Upper lobe of left lung (tissue), 6 donors: ENCODE measurements at regions not wholly inside any gene's neighbourhood (a gene's known extent, or its start where the extent isn't known, plus 50 kb on each side); places are given as distances from the start of the nearest gene placed in this dataset.

Source experiments
- ATAC-seq, 2 donors: fragments of 200-7000 bp; cut with Tn5 transposase; one replicate each; pipeline ENCODE4 v1.9.1; 2022; ENCODE audit warnings: mild to moderate bottlenecking in 2 of 2, moderate library complexity in 2 of 2; ENCODE audit not compliant: low FRiP score in 2 of 2
- DNase-seq, 2 donors: peaks; one replicate each; pipeline ENCODE4 v3.0.0-alpha.2; 2019 to 2020
- H3K27ac ChIP-seq, 4 donors: fragments of 200-600 bp; sonication (generic); one replicate each; pipeline ENCODE4 v1.5.1; 2016 to 2019
- H3K27me3 ChIP-seq, 4 donors: fragments of 200-600 bp; sonication (generic); one replicate each; pipeline ENCODE4 v1.5.1; 2017 to 2019
- H3K36me3 ChIP-seq, 4 donors: fragments of 200-600 bp; sonication (generic); one replicate each; pipeline ENCODE4 v1.5.1; 2016 to 2019
- H3K4me1 ChIP-seq, 4 donors: fragments of 200-600 bp; sonication (generic); one replicate each; pipeline ENCODE4 v1.5.1; 2018 to 2019
- H3K4me3 ChIP-seq, 4 donors: fragments of 200-600 bp; sonication (generic); one replicate each; pipeline ENCODE4 v1.5.1; 2017 to 2019; ENCODE audit warnings: mild to moderate bottlenecking in 2 of 4, moderate library complexity in 1 of 4
- H3K9me3 ChIP-seq, 4 donors: fragments of 200-600 bp; sonication (generic); one replicate each; pipeline ENCODE4 v1.5.1; 2018 to 2019
- CTCF ChIP-seq, 6 experiments: fragments of 450-650 bp in 4 of 6; fragments of 200-600 bp in 2 of 6; sonication (generic) in 2 of 6; IDR thresholded peaks; one replicate each; pipeline ENCODE4 v1.5.1; 2016 to 2019; ENCODE audit warnings: antibody characterized with exemption in 6 of 6
- EP300 ChIP-seq, 4 donors: sonication (generic); formaldehyde crosslinking; IDR thresholded peaks; one replicate each; pipeline ENCODE4 v1.5.1; 2017; ENCODE audit warnings: antibody characterized with exemption in 4 of 4, control low read depth in 2 of 4
- POLR2A ChIP-seq, 4 donors: fragments of 450-650 bp; IDR thresholded peaks; one replicate each; pipeline ENCODE4 v1.5.1; 2016 to 2017; ENCODE audit warnings: antibody characterized with exemption in 4 of 4, mild to moderate bottlenecking in 2 of 4
- POLR2AphosphoS5 ChIP-seq, 2 donors: sonication (generic); formaldehyde crosslinking; IDR thresholded peaks; one replicate each; pipeline ENCODE4 v1.5.1; 2017; ENCODE audit warnings: antibody characterized with exemption in 2 of 2
- WGBS, 2 donors: methylation state at CpG; one replicate each; pipeline ENCODE4 v1.1.5; 2017 to 2018; 5-methylcytosine and 5-hydroxymethylcytosine counted together
- donor health status: DM: no; HTN: no; CAD: no; lungs with moderate emphysema.
- donor health status: DM: no; HTN: yes; CAD: no; lungs with severe emphysema.

GRCh38 chr2:160816916-160817499 lies 323.4 kb upstream of the RBMS1 start:
- no peak for DNase-seq
- no peaks in the 10 kb centered on the region for H3K9me3 ChIP-seq

GRCh38 chr2:160820691-160821090 lies 327.1 kb upstream of the RBMS1 start:
- peaks cover 9 to 13% (median 9%) of the 10 kb centered on the region in 4 donors for H3K9me3 ChIP-seq
- no peaks in the 10 kb centered on the region for H3K27me3 ChIP-seq
- WGBS, 2 donors: 63 to 80% methylated on average over 7 of the region's 7 CpGs
- ATAC-seq (no peak), DNase-seq (no peak)
- no peaks in the 10 kb centered on the region for H3K4me1 ChIP-seq
- TF ChIP-seq CTCF (IDR thresholded peaks at IDR 0.05): no peak
- TF ChIP-seq EP300 (IDR thresholded peaks at IDR 0.05): no peak
- no peak for TF ChIP-seq POLR2AphosphoS5 (IDR thresholded peaks at IDR 0.05)
- TF ChIP-seq POLR2A (IDR thresholded peaks at IDR 0.05): no peak
- H3K36me3 ChIP-seq: no peaks in the 10 kb centered on the region
- no peak overlapping the region for H3K4me3 ChIP-seq
- no peak overlapping the region for H3K27ac ChIP-seq

More at GRCh38 chr2:160816916-160817499, 323.4 kb upstream of the RBMS1 start:
- Histone ChIP-seq H3K4me1 (no peaks in the 10 kb centered on the region), H3K4me3 (no peak overlapping the region), H3K36me3 (no peaks in the 10 kb centered on the region), H3K27ac (no peak overlapping the region), H3K27me3 (no peaks in the 10 kb centered on the region)
- no peak for ATAC-seq
- WGBS, 2 donors: 82 to 86% methylated on average over 2 of the region's 2 CpGs
- no peak for TF ChIP-seq CTCF (IDR thresholded peaks at IDR 0.05)
- no peak for TF ChIP-seq POLR2A (IDR thresholded peaks at IDR 0.05)
- TF ChIP-seq EP300 (IDR thresholded peaks at IDR 0.05): no peak
- no peak for TF ChIP-seq POLR2AphosphoS5 (IDR thresholded peaks at IDR 0.05)

GRCh38 chr2:160822006-160822405 lies 328.4 kb upstream of the RBMS1 start:
- Histone ChIP-seq H3K27me3 (no peaks in the 10 kb centered on the region), H3K27ac (no peak overlapping the region), H3K9me3 (peaks cover 13 to 23% (median 16%) of the 10 kb centered on the region in 4 donors), H3K4me1 (no peaks in the 10 kb centered on the region), H3K4me3 (no peak overlapping the region), H3K36me3 (no peaks in the 10 kb centered on the region)
- ATAC-seq: no peak
- TF ChIP-seq EP300 (IDR thresholded peaks at IDR 0.05) (no peak), POLR2A (IDR thresholded peaks at IDR 0.05) (no peak), POLR2AphosphoS5 (IDR thresholded peaks at IDR 0.05) (no peak), CTCF (IDR thresholded peaks at IDR 0.05) (no peak)
- no peak for DNase-seq

GRCh38 chr2:160825433-160825832 lies 331.8 kb upstream of the RBMS1 start:
- 85 to 94% methylated on average over 1 of the region's 1 CpG for WGBS, 2 donors
- H3K4me1 ChIP-seq: no peaks in the 10 kb centered on the region
- TF ChIP-seq POLR2AphosphoS5 (IDR thresholded peaks at IDR 0.05): no peak
- no peak for TF ChIP-seq CTCF (IDR thresholded peaks at IDR 0.05)
- no peak for TF ChIP-seq POLR2A (IDR thresholded peaks at IDR 0.05)
- no peak for TF ChIP-seq EP300 (IDR thresholded peaks at IDR 0.05)
- no peaks in the 10 kb centered on the region for H3K27me3 ChIP-seq
- no peak overlapping the region for H3K27ac ChIP-seq
- DNase-seq: no peak
- H3K4me3 ChIP-seq: no peak overlapping the region
- peaks cover 13 to 23% (median 16%) of the 10 kb centered on the region in 4 donors for H3K9me3 ChIP-seq
- no peak for ATAC-seq
- H3K36me3 ChIP-seq: no peaks in the 10 kb centered on the region

GRCh38 chr2:160826496-160826895 lies 332.9 kb upstream of the RBMS1 start:
- ATAC-seq (no peak), DNase-seq (no peak)
- H3K36me3 ChIP-seq: no peaks in the 10 kb centered on the region
- no peaks in the 10 kb centered on the region for H3K4me1 ChIP-seq
- no peak overlapping the region for H3K27ac ChIP-seq
- no peaks in the 10 kb centered on the region for H3K27me3 ChIP-seq
- no peak for TF ChIP-seq POLR2A (IDR thresholded peaks at IDR 0.05)
- H3K9me3 ChIP-seq: peaks cover 13 to 23% (median 16%) of the 10 kb centered on the region in 4 donors
- H3K4me3 ChIP-seq: no peak overlapping the region
